Gastrocnemius medialis (tissue), 4 donors: ENCODE measurements at regions not wholly inside any gene's neighbourhood (a gene's known extent, or its start where the extent isn't known, plus 50 kb on each side); places are given as distances from the start of the nearest gene placed in this dataset.

Experiments used
- ATAC-seq, 2 donors: fragments of 150-250 bp; one replicate each; pipeline ENCODE4 v1.9.1; 2016
- DNase-seq, 2 donors: peaks; one replicate each; pipeline ENCODE4 v3.0.0-alpha.2; 2019
- H3K27ac ChIP-seq, 4 donors: fragments of 200-600 bp; sonication (generic); 1 replicate in 1 of 4; 2 replicates in 3 of 4; pipeline ENCODE4 v1.5.1; 2016 to 2018; ENCODE audit warnings: mild to moderate bottlenecking in 2 of 4, moderate library complexity in 1 of 4
- H3K27me3 ChIP-seq, 3 donors: fragments of 200-600 bp; sonication (generic) in 2 of 3; 1 replicate in 1 of 3; 2 replicates in 2 of 3; pipeline versions ENCODE4 v1.5.1 to v1.6.0; 2016 to 2019; ENCODE audit warnings: mild to moderate bottlenecking in 1 of 3, moderate library complexity in 1 of 3
- H3K36me3 ChIP-seq, 2 donors: fragments of 200-600 bp; sonication (generic) in 1 of 2; one replicate each; pipeline ENCODE4 v1.5.1; 2017 to 2018
- H3K4me1 ChIP-seq, 2 donors: fragments of 200-600 bp; sonication (generic) in 1 of 2; one replicate each; pipeline ENCODE4 v1.5.1; 2016 to 2017; ENCODE audit warnings: mild to moderate bottlenecking in 2 of 2
- H3K4me3 ChIP-seq, 4 donors: fragments of 200-600 bp; sonication (generic) in 3 of 4; 1 replicate in 1 of 4; 2 replicates in 3 of 4; pipeline ENCODE4 v1.5.1; 2016 to 2019; ENCODE audit warnings: mild to moderate bottlenecking in 2 of 4
- H3K9me3 ChIP-seq, 3 donors: fragments of 200-600 bp; sonication (generic) in 2 of 3; 1 replicate in 1 of 3; 2 replicates in 2 of 3; pipeline ENCODE4 v1.5.1; 2016 to 2019
- POLR2A ChIP-seq, 2 donors: fragments of 450-650 bp; IDR thresholded peaks; one replicate each; pipeline ENCODE4 v1.6.1; 2017; ENCODE audit warnings: antibody characterized with exemption in 2 of 2, mild to moderate bottlenecking in 2 of 2, moderate library complexity in 2 of 2
- in situ Hi-C, 4 donors: fragments of 200-750 bp; cut with MboI; loops; one replicate each; pipeline versions ENCODE4 v1.15.0 to v1.8.0; 2017; ENCODE audit warnings: low sequenced_read_pairs in 4 of 4
- intact Hi-C: fragments of 100-400 bp; cut with DNase I; formaldehyde crosslinking; loops from one replicate; pipeline ENCODE4 v1.15.1; 2023; ENCODE audit warnings: low total_unique reads
- TF ChIP-seq, protein P1 (sequence below), 5 experiments: fragments of 450-650 bp in 3 of 5; fragments of 200-600 bp in 2 of 5; sonication (generic) in 2 of 5; IDR thresholded peaks in 4 of 5; conservative IDR thresholded peaks in 1 of 5; 1 replicate in 4 of 5; 2 replicates in 1 of 5; pipeline ENCODE4 v1.5.1; 2016 to 2019; ENCODE audit warnings: antibody characterized with exemption in 5 of 5, mild to moderate bottlenecking in 3 of 5, moderate library complexity in 3 of 5

DNA sequence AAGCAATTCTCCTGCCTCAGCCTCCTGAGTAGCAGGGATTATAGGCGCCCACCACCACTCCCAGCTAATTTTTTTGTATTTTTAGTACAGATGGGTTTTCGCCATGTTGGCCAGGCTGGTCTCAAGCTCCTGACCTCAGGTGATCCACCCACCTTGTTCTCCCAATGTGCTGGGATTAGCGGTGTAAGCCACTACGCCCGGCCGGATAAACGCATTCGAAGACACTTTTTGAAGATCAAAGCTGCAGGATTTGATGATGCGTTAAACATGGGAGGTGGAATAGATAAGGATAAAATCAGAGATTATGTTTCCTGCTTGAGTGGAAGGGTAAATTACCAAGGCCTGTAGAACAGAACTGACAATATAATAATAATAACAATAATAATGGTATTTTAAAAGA is 389.4 kb upstream of the POU3F1 start:
- intact Hi-C loops = no loop called here
- H3K9me3 ChIP-seq = peaks cover 0 to 4% (median 0%) of the 10 kb centered on the region in 3 donors

GRCh38 chr1:38433084-38433722 is 386.6 kb upstream of the POU3F1 start:
- ATAC-seq (no peak), DNase-seq (no peak)
- Histone ChIP-seq H3K36me3 (no peaks in the 10 kb centered on the region), H3K4me3 (no peak overlapping the region), H3K9me3 (no peaks in the 10 kb centered on the region), H3K27ac (no peak overlapping the region), H3K27me3 (peaks cover 0 to 3% (median 0%) of the 10 kb centered on the region in 3 donors), H3K4me1 (no peaks in the 10 kb centered on the region)
- in situ Hi-C loops (no loop called here), intact Hi-C loops (no loop called here)
- TF ChIP-seq POLR2A (IDR thresholded peaks at IDR 0.05) = no peak
- TF ChIP-seq, protein P1, sequence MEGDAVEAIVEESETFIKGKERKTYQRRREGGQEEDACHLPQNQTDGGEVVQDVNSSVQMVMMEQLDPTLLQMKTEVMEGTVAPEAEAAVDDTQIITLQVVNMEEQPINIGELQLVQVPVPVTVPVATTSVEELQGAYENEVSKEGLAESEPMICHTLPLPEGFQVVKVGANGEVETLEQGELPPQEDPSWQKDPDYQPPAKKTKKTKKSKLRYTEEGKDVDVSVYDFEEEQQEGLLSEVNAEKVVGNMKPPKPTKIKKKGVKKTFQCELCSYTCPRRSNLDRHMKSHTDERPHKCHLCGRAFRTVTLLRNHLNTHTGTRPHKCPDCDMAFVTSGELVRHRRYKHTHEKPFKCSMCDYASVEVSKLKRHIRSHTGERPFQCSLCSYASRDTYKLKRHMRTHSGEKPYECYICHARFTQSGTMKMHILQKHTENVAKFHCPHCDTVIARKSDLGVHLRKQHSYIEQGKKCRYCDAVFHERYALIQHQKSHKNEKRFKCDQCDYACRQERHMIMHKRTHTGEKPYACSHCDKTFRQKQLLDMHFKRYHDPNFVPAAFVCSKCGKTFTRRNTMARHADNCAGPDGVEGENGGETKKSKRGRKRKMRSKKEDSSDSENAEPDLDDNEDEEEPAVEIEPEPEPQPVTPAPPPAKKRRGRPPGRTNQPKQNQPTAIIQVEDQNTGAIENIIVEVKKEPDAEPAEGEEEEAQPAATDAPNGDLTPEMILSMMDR (IDR thresholded peaks at IDR 0.05 in 4 of 5, conservative IDR thresholded peaks at IDR 0.05 in 1 of 5) = no peak

More for the DNA sequence above, 389.4 kb upstream of the POU3F1 start:
- in situ Hi-C loops = no loop called here
- H3K27ac ChIP-seq = no peak overlapping the region
- H3K27me3 ChIP-seq = peaks cover 0 to 4% (median 0%) of the 10 kb centered on the region in 3 donors
- DNase-seq (no peak), ATAC-seq (no peak)
- H3K36me3 ChIP-seq = no peaks in the 10 kb centered on the region
- TF ChIP-seq, protein P1 (IDR thresholded peaks at IDR 0.05 in 4 of 5, conservative IDR thresholded peaks at IDR 0.05 in 1 of 5) = no peak
- no peak for TF ChIP-seq POLR2A (IDR thresholded peaks at IDR 0.05)
- H3K4me1 ChIP-seq = no peaks in the 10 kb centered on the region
- no peak overlapping the region for H3K4me3 ChIP-seq

GRCh38 chr1:38431535-38432376 is 385.2 kb upstream of the POU3F1 start:
- Histone ChIP-seq H3K4me3 (no peak overlapping the region), H3K4me1 (no peaks in the 10 kb centered on the region), H3K9me3 (no peaks in the 10 kb centered on the region), H3K27me3 (no peaks in the 10 kb centered on the region), H3K36me3 (no peaks in the 10 kb centered on the region), H3K27ac (no peak overlapping the region)
- no peak for DNase-seq
- in situ Hi-C loops (no loop called here), intact Hi-C loops (no loop called here)
- ATAC-seq = no peak
- no peak for TF ChIP-seq POLR2A (IDR thresholded peaks at IDR 0.05)
- TF ChIP-seq, protein P1 (IDR thresholded peaks at IDR 0.05 in 4 of 5, conservative IDR thresholded peaks at IDR 0.05 in 1 of 5) = no peak

- Histone ChIP-seq H3K4me1 (no peaks in the 10 kb centered on the region), H3K27me3 (no peaks in the 10 kb centered on the region), H3K27ac (no peak overlapping the region), H3K4me3 (no peak overlapping the region), H3K9me3 (no peaks in the 10 kb centered on the region), H3K36me3 (no peaks in the 10 kb centered on the region)
- TF ChIP-seq POLR2A (IDR thresholded peaks at IDR 0.05) = no peak
- TF ChIP-seq, protein P1 (IDR thresholded peaks at IDR 0.05 in 4 of 5, conservative IDR thresholded peaks at IDR 0.05 in 1 of 5) = no peak
- intact Hi-C loops = no loop called here
- no peak for ATAC-seq
- no peak for DNase-seq
- in situ Hi-C loops = no loop called here
Observed at GRCh38 chr1:38430949-38431348, 384.4 kb upstream of the POU3F1 start.
